T-cell (primary cell): ENCODE measurements at regions not wholly inside any gene's neighbourhood (a gene's known extent, or its start where the extent isn't known, plus 50 kb on each side); places are given as distances from the start of the nearest gene placed in this dataset.

Experiments
- ATAC-seq, 4 experiments: fragments of 200-7000 bp in 3 of 4; fragments of 150-1000 bp in 1 of 4; cut with Tn5 transposase; replicated peaks in 1 of 4; 1 replicate in 3 of 4; 2 replicates in 1 of 4; pipeline ENCODE4 v1.10.0; 2021; ENCODE audit warnings: moderate library complexity in 3 of 4, mild to moderate bottlenecking in 2 of 4, moderate number of reproducible peaks in 1 of 4
- CTCF ChIA-PET, 2 donors: fragments of 300-600 bp; sonication (Branson Sonifier 250); formaldehyde crosslinking; loops; one replicate each; lab custom pipeline; 2022; ENCODE audit warnings: antibody characterized with exemption in 2 of 2; lab: Charles Lee
- POLR2A ChIA-PET, 2 donors: fragments of 300-600 bp; sonication (Branson Sonifier 250); formaldehyde crosslinking; loops; one replicate each; lab custom pipeline; 2022; ENCODE audit warnings: antibody characterized with exemption in 2 of 2; lab: Charles Lee
- DNase-seq, 35 experiments: peaks; one replicate each; pipeline versions ENCODE4 v3.0.0 to v3.0.0-alpha.2; 2013 to 2023
- H3K27ac ChIP-seq: one replicate; pipeline ENCODE4 v1.5.1; 2013; ENCODE audit warnings: low read length
- H3K27me3 ChIP-seq, 2 experiments: replicated peaks in 1 of 2; 1 replicate in 1 of 2; 2 replicates in 1 of 2; pipeline versions ENCODE4 v1.6.1 to v1.7.0; 2013; ENCODE audit warnings: low read length in 1 of 2, mixed read lengths in 1 of 2; ENCODE audit not compliant: control insufficient read depth in 2 of 2, insufficient read depth in 2 of 2; ENCODE audit errors: extremely low read depth in 1 of 2
- H3K36me3 ChIP-seq, 2 donors: 1 replicate in 1 of 2; 2 replicates in 1 of 2; pipeline versions ENCODE4 v1.6.1 to v1.7.0; 2013; ENCODE audit warnings: low read length in 1 of 2; ENCODE audit not compliant: control insufficient read depth in 2 of 2, insufficient read depth in 1 of 2; ENCODE audit errors: extremely low read depth in 1 of 2
- H3K4me1 ChIP-seq, 2 experiments: 1 replicate in 1 of 2; 2 replicates in 1 of 2; pipeline versions ENCODE4 v1.6.1 to v1.7.0; 2013; ENCODE audit warnings: low read length in 2 of 2, mixed read lengths in 1 of 2; ENCODE audit not compliant: insufficient read depth in 2 of 2, control insufficient read depth in 1 of 2; ENCODE audit errors: extremely low read depth in 1 of 2
- H3K4me3 ChIP-seq, 2 donors: 1 replicate in 1 of 2; 2 replicates in 1 of 2; pipeline versions ENCODE4 v1.5.1 to v1.7.0; 2013; ENCODE audit warnings: mild to moderate bottlenecking in 2 of 2, low read length in 1 of 2, moderate library complexity in 1 of 2; ENCODE audit not compliant: control insufficient read depth in 1 of 2; ENCODE audit errors: extremely low read depth in 1 of 2
- H3K9me3 ChIP-seq: 2 replicates; pipeline ENCODE4 v1.7.0; 2013
- H3K27ac Mint-ChIP-seq, 2 donors: one replicate each; pipeline ENCODE4 v1.8.0; 2020 to 2021; ENCODE audit warnings: mild to moderate bottlenecking in 2 of 2, mixed read lengths in 2 of 2
- H3K27me3 Mint-ChIP-seq, 2 donors: one replicate each; pipeline ENCODE4 v1.8.0; 2021 to 2022; ENCODE audit warnings: mixed read lengths in 2 of 2
- H3K36me3 Mint-ChIP-seq: one replicate; pipeline ENCODE4 v1.8.0; 2021; ENCODE audit warnings: mixed read lengths
- H3K4me1 Mint-ChIP-seq, 3 donors: one replicate each; pipeline ENCODE4 v1.8.0; 2020 to 2022; ENCODE audit warnings: mixed read lengths in 3 of 3, mild to moderate bottlenecking in 1 of 3
- H3K4me3 Mint-ChIP-seq, 3 donors: one replicate each; pipeline ENCODE4 v1.8.0; 2020 to 2022; ENCODE audit warnings: mild to moderate bottlenecking in 3 of 3, mixed read lengths in 3 of 3, moderate library complexity in 3 of 3
- H3K9me3 Mint-ChIP-seq, 3 donors: one replicate each; pipeline ENCODE4 v1.8.0; 2020 to 2022; ENCODE audit warnings: mixed read lengths in 3 of 3
- WGBS: methylation state at CpG from one replicate; pipeline ENCODE4 v1.1.5; 2013; ENCODE audit warnings: missing lambda C conversion rate; ENCODE audit not compliant: insufficient coverage; 5-methylcytosine and 5-hydroxymethylcytosine counted together

DNA sequence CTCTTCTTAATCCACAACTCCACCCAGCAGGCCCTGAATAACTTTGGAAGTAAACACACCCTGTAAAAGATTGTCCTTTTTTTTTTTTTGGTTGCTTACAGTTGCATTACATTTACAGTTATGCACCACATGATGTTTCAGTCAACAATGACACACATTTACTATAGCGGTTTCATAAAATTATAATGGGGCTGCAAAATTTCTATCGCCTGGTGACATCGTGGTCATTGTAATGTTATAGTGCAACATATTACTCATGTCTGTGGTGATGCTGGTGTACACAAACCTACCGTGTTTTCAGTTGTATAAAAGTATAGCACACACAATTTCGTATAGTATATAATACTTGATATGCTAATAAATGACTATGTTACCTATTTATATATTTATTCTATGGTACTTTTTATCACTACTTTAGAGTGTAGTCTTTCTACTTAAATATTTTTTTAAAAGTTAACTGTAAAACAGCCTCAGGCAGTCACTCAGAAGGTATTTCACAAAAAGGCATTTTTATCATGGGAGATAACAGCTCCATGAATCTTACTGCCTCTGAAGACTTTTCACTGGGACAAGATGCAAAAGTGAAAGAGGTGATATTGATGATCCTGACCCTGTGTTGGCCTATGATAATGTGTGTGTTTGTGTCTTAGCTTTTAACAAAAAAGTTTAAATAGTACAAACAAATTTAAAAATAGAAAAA is 695.4 kb upstream of the CDH18 start:
- no peak overlapping the region for H3K27ac Mint-ChIP-seq
- peaks cover 4 to 16% (median 11%) of the 10 kb centered on the region in 3 donors for H3K9me3 Mint-ChIP-seq
- no peaks in the 10 kb centered on the region for H3K27me3 ChIP-seq
- no peak overlapping the region for H3K4me3 Mint-ChIP-seq
- H3K36me3 Mint-ChIP-seq: no peaks in the 10 kb centered on the region
- ChIA-PET CTCF (no interaction called here), POLR2A (no interaction called here)
- no peaks in the 10 kb centered on the region for H3K9me3 ChIP-seq
- ATAC-seq (no peak), DNase-seq (no peak)
- no peaks in the 10 kb centered on the region for H3K27me3 Mint-ChIP-seq
- WGBS: no CpG with 5 or more reads among the region's 5 CpGs
- no peak overlapping the region for H3K4me3 ChIP-seq
- no peaks in the 10 kb centered on the region for H3K36me3 ChIP-seq
- H3K27ac ChIP-seq: no peak overlapping the region
- H3K4me1 Mint-ChIP-seq: no peaks in the 10 kb centered on the region
- H3K4me1 ChIP-seq: no peaks in the 10 kb centered on the region

DNA sequence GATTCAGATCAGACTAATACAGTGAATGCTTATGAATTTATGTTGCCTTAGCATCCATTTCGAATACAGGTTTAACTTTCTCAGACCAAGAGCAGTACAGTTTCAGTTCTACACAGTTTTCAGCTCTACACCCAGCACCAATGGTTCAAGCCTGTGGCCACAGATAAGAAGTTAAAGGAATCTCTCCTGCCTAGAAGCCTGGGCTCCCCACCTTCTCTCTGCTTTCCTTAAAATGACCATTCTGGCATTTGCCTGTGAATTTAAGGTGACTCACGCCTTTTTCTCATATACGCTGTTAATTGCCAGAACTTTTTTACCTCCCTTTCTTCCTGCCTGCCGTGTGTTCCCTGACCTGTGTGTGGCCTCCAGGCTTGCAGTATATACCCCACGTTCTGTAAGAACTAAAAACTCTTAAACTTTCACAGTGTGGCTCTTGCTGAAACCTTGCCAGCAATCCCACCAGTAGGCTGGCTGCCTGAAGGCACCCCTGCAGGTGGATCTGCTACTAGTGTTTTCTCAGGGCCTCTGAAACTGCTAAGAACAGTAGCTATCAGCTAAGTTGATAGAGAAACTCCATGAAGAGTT is 692.8 kb upstream of the CDH18 start:
- no peak overlapping the region for H3K4me3 ChIP-seq
- no peaks in the 10 kb centered on the region for H3K27me3 ChIP-seq
- no peaks in the 10 kb centered on the region for H3K4me1 Mint-ChIP-seq
- H3K27ac Mint-ChIP-seq: no peak overlapping the region
- H3K4me1 ChIP-seq: no peaks in the 10 kb centered on the region
- no peak overlapping the region for H3K4me3 Mint-ChIP-seq
- ATAC-seq (no peak), DNase-seq (no peak)
- no peaks in the 10 kb centered on the region for H3K27me3 Mint-ChIP-seq
- no peaks in the 10 kb centered on the region for H3K36me3 ChIP-seq
- 73% methylated on average over 4 of the region's 5 CpGs for whole genome bisulfite sequencing
- H3K9me3 Mint-ChIP-seq: peaks cover 7 to 15% (median 7%) of the 10 kb centered on the region in 3 donors
- H3K27ac ChIP-seq: no peak overlapping the region
- ChIA-PET POLR2A (no interaction called here), CTCF (no interaction called here)
- no peaks in the 10 kb centered on the region for H3K36me3 Mint-ChIP-seq
- H3K9me3 ChIP-seq: no peaks in the 10 kb centered on the region

DNA sequence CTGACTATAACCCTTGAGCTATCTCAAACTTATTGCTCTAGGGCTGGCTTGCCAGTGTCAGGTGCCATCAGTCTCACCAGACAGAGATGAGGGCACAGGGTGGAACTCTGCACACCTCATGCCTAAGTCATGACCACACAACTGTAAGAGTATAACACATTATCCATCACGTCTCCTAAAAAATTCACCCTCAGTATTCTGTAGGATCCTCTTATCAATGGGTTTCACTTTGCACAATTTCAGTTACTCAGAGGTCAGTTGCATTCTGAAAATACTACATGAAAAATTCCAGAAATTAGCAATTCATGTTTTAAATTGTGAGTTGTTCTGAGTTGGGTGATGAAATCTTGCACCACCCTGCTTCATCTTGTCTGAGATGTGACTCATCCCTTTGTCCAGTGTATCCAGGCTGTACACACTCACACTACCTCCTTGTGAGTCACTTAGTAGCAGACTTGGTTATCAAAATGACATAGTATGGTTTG is 690.9 kb upstream of the CDH18 start:
- Mint-ChIP-seq H3K4me3 (no peak overlapping the region), H3K4me1 (no peaks in the 10 kb centered on the region), H3K36me3 (no peaks in the 10 kb centered on the region), H3K27me3 (no peaks in the 10 kb centered on the region), H3K27ac (no peak overlapping the region), H3K9me3 (peaks cover 7 to 14% (median 9%) of the 10 kb centered on the region in 3 donors)
- DNase-seq: no peak
- CTCF ChIA-PET: no interaction called here
- ATAC-seq: no peak
- no peaks in the 10 kb centered on the region for H3K36me3 ChIP-seq
- H3K4me1 ChIP-seq: no peaks in the 10 kb centered on the region
- no peaks in the 10 kb centered on the region for H3K9me3 ChIP-seq
- no CpG with 5 or more reads among the region's 1 CpG for WGBS
- POLR2A ChIA-PET: interaction anchor here in 1 of 2 donors (0.5 kb wide), 1 partner anchor 224 kb away, joined by 3 read pairs; no protein-coding TSS in a partner anchor
- H3K27me3 ChIP-seq: no peaks in the 10 kb centered on the region
- H3K4me3 ChIP-seq: no peak overlapping the region
- H3K27ac ChIP-seq: no peak overlapping the region

DNA sequence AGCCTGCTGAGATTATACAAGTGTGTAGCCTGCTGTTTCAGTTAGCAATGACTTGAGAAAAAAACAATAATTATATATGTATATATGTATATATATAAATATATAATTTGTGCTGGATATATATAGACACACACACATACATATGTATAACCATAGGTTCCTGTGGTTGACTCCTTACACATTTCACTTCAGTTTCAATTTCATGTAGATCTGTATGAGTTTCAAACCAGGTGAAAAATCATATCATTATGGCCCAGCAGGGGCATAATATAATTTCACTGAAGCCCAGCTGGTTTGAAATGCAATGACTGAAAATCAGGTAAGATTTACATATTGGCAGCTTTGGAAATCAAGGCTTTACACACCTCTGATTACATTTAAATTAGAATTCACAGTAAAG is 690.4 kb upstream of the CDH18 start:
- Mint-ChIP-seq H3K4me1 (no peaks in the 10 kb centered on the region), H3K27me3 (no peaks in the 10 kb centered on the region), H3K36me3 (no peaks in the 10 kb centered on the region), H3K27ac (no peak overlapping the region), H3K4me3 (no peak overlapping the region), H3K9me3 (peaks cover 7 to 14% (median 9%) of the 10 kb centered on the region in 3 donors)
- ATAC-seq: no peak
- ChIA-PET POLR2A (no interaction called here), CTCF (no interaction called here)
- Histone ChIP-seq H3K9me3 (no peaks in the 10 kb centered on the region), H3K27ac (no peak overlapping the region), H3K4me3 (no peak overlapping the region), H3K36me3 (no peaks in the 10 kb centered on the region), H3K27me3 (no peaks in the 10 kb centered on the region), H3K4me1 (no peaks in the 10 kb centered on the region)
- no peak for DNase-seq

DNA sequence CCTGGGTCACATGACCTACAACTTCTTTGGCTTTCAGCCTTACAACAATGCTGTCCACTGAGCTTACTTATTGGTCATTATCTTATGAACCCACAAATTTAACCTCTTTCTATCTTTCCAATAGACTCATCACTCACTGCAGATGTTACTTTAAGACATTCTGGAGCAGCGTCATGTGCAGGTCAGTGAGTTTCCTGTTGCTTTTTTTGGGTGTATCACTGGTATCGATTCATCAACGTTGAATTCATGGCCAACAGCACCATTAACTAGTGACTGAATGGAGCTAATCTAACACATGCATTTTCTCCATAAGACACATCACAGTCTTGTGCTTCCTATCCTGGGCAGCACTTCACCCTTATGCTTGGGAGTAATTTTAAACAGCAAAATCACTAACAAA is 672.6 kb upstream of the CDH18 start:
- Histone ChIP-seq H3K4me1 (no peaks in the 10 kb centered on the region), H3K27me3 (no peaks in the 10 kb centered on the region), H3K27ac (no peak overlapping the region), H3K9me3 (no peaks in the 10 kb centered on the region), H3K36me3 (no peaks in the 10 kb centered on the region), H3K4me3 (no peak overlapping the region)
- no peak overlapping the region for H3K27ac Mint-ChIP-seq
- WGBS: 100% methylated on average over 1 of the region's 3 CpGs
- POLR2A ChIA-PET: no interaction called here
- H3K4me3 Mint-ChIP-seq: no peak overlapping the region
- no peaks in the 10 kb centered on the region for H3K27me3 Mint-ChIP-seq
- no peaks in the 10 kb centered on the region for H3K36me3 Mint-ChIP-seq
- DNase-seq: no peak
- H3K4me1 Mint-ChIP-seq: no peaks in the 10 kb centered on the region
- CTCF ChIA-PET: no interaction called here
- no peak for ATAC-seq
- peaks cover 8 to 20% (median 15%) of the 10 kb centered on the region in 3 donors for H3K9me3 Mint-ChIP-seq

DNA sequence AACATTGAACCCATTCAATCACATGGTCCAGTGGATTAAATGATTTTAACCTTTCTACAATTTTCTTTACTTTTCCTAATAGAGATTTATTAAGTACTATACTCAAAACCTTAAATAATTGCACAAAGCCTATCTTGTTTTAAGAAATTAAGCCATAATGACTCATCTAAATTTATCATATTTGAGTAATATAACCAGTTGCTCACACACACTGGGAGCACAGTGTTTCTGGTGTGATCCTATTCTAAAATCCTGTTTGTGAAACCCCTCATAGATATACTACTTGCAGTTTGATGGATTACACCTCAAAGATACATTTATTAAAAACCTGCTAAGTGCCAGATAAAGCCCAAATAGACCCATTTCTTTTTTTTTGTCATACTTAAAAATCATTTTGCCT is 668.3 kb upstream of the CDH18 start:
- CTCF ChIA-PET: no interaction called here
- POLR2A ChIA-PET: no interaction called here
- no peak for ATAC-seq

More for the DNA sequence above, 668.3 kb upstream of the CDH18 start:
- H3K27ac Mint-ChIP-seq: no peak overlapping the region
- DNase-seq: no peak
- no peak overlapping the region for H3K4me3 ChIP-seq
- no peaks in the 10 kb centered on the region for H3K9me3 ChIP-seq
- no peaks in the 10 kb centered on the region for H3K4me1 Mint-ChIP-seq
- H3K27me3 ChIP-seq: no peaks in the 10 kb centered on the region
- no peak overlapping the region for H3K27ac ChIP-seq
- H3K4me3 Mint-ChIP-seq: no peak overlapping the region
- no peaks in the 10 kb centered on the region for H3K4me1 ChIP-seq
- H3K36me3 ChIP-seq: no peaks in the 10 kb centered on the region
- H3K9me3 Mint-ChIP-seq: peaks cover 11 to 31% (median 18%) of the 10 kb centered on the region in 3 donors
- no peaks in the 10 kb centered on the region for H3K36me3 Mint-ChIP-seq
- no peaks in the 10 kb centered on the region for H3K27me3 Mint-ChIP-seq
